Stimulated activated CD4-positive, alpha-beta T cell treated with anti-CD3 and anti-CD28 coated beads, Interleukin-15, amount 100 ng/mL, for 24 hours (primary cell): ENCODE measurements at regions not wholly inside any gene's neighbourhood (a gene's known extent, or its start where the extent isn't known, plus 50 kb on each side); places are given as distances from the start of the nearest gene placed in this dataset.

Experiments
- DNase-seq: peaks from one replicate; pipeline ENCODE4 v3.0.0-alpha.2; 2020

GRCh38 chr1:217311269-217311668 is 319.6 kb downstream of the GPATCH2 start:
- no peak for DNase-seq

GRCh38 chr1:217281332-217281731 is 349.6 kb downstream of the GPATCH2 start:
- DNase-seq: no peak

- no peak for DNase-seq
Observed at GRCh38 chr1:217275655-217276398, 355.1 kb downstream of the GPATCH2 start.

GRCh38 chr1:217274927-217275654 is 355.8 kb downstream of the GPATCH2 start:
- no peak for DNase-seq

- no peak for DNase-seq
Observed at GRCh38 chr1:217274416-217274815, 356.5 kb downstream of the GPATCH2 start.

- no peak for DNase-seq
Observed at GRCh38 chr1:217273866-217274265, 357.0 kb downstream of the GPATCH2 start.

- DNase-seq: no peak
Observed at GRCh38 chr1:217272385-217272784, 358.5 kb downstream of the GPATCH2 start.

GRCh38 chr1:217270101-217270500 is 360.8 kb downstream of the GPATCH2 start:
- no peak for DNase-seq

GRCh38 chr1:217268058-217268457 is 362.8 kb downstream of the GPATCH2 start:
- DNase-seq: no peak

GRCh38 chr1:217261636-217262035 is 369.3 kb downstream of the GPATCH2 start:
- no peak for DNase-seq

- DNase-seq: no peak
Observed at GRCh38 chr1:217260676-217261075, 370.2 kb downstream of the GPATCH2 start.

GRCh38 chr1:217253985-217254384 is 376.9 kb downstream of the GPATCH2 start:
- DNase-seq: no peak

- DNase-seq: no peak
Observed at GRCh38 chr1:217253351-217253750, 377.5 kb downstream of the GPATCH2 start.

- no peak for DNase-seq
Observed at GRCh38 chr1:217251121-217251520, 379.8 kb downstream of the GPATCH2 start.

GRCh38 chr1:217249857-217250256 is 381.0 kb downstream of the GPATCH2 start:
- no peak for DNase-seq

GRCh38 chr1:217244971-217245370 is 385.9 kb downstream of the GPATCH2 start:
- no peak for DNase-seq

- DNase-seq: no peak
Observed at GRCh38 chr1:217240656-217241055, 390.2 kb downstream of the GPATCH2 start.

- no peak for DNase-seq
Observed at GRCh38 chr1:217238945-217239344, 391.9 kb downstream of the GPATCH2 start.

GRCh38 chr1:217230412-217230811 is 400.5 kb downstream of the GPATCH2 start:
- DNase-seq: no peak

GRCh38 chr1:217228689-217229088 is 402.2 kb downstream of the GPATCH2 start:
- no peak for DNase-seq

- no peak for DNase-seq
Observed at GRCh38 chr1:217224201-217224600, 406.7 kb downstream of the GPATCH2 start.

- DNase-seq: no peak
Observed at GRCh38 chr1:217214551-217214950, 416.3 kb downstream of the GPATCH2 start.

- no peak for DNase-seq
Observed at GRCh38 chr1:217211486-217211885, 419.4 kb downstream of the GPATCH2 start.

GRCh38 chr1:217205578-217205977 is 425.3 kb downstream of the GPATCH2 start:
- DNase-seq: no peak

GRCh38 chr1:217196616-217197015 is 434.3 kb downstream of the GPATCH2 start:
- no peak for DNase-seq
